ENCODE measurements at regions not wholly inside any gene's neighbourhood (a gene's known extent, or its start where the extent isn't known, plus 50 kb on each side); places are given as distances from the start of the nearest gene placed in this dataset.

DNA sequence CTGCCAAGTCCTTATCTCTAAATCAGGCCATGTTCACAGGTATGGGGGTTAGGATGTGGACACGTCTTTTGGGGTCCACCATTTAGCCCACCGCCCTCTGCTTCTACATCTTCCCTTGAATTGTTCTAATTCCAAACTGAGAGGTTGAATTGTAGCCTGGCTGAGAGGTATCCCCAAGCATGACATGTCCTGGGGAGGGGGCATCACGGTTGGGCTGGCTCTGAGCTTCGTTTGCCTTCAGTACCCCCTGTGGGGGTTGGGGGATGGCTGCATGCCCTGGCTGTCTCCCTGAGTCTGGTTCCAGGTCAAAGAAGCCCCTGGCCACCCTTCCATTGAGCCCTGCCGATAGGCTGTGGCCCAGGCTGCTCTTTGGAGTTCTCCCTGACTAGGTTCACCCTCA, 204.6 kb downstream of the GLRX3 start:
- no peaks in the 10 kb centered on the region for H3K27me3 ChIP-seq (ENCODE audit: insufficient read depth, poor library complexity, severe bottlenecking)
- TF ChIP-seq POLR2AphosphoS5 (IDR thresholded peaks at IDR 0.05; ENCODE audit: low read depth) (no peak), SPI1 (IDR thresholded peaks at IDR 0.05; ENCODE audit: borderline replicate concordance, low read depth) (no peak), GABPA (IDR thresholded peaks at IDR 0.05; ENCODE audit: low read depth) (no peak)
- TF ChIP-seq, protein P1, sequence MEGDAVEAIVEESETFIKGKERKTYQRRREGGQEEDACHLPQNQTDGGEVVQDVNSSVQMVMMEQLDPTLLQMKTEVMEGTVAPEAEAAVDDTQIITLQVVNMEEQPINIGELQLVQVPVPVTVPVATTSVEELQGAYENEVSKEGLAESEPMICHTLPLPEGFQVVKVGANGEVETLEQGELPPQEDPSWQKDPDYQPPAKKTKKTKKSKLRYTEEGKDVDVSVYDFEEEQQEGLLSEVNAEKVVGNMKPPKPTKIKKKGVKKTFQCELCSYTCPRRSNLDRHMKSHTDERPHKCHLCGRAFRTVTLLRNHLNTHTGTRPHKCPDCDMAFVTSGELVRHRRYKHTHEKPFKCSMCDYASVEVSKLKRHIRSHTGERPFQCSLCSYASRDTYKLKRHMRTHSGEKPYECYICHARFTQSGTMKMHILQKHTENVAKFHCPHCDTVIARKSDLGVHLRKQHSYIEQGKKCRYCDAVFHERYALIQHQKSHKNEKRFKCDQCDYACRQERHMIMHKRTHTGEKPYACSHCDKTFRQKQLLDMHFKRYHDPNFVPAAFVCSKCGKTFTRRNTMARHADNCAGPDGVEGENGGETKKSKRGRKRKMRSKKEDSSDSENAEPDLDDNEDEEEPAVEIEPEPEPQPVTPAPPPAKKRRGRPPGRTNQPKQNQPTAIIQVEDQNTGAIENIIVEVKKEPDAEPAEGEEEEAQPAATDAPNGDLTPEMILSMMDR (IDR thresholded peaks at IDR 0.05; ENCODE audit: insufficient read depth, low read length), result no peak
- TF ChIP-seq, protein P2, sequence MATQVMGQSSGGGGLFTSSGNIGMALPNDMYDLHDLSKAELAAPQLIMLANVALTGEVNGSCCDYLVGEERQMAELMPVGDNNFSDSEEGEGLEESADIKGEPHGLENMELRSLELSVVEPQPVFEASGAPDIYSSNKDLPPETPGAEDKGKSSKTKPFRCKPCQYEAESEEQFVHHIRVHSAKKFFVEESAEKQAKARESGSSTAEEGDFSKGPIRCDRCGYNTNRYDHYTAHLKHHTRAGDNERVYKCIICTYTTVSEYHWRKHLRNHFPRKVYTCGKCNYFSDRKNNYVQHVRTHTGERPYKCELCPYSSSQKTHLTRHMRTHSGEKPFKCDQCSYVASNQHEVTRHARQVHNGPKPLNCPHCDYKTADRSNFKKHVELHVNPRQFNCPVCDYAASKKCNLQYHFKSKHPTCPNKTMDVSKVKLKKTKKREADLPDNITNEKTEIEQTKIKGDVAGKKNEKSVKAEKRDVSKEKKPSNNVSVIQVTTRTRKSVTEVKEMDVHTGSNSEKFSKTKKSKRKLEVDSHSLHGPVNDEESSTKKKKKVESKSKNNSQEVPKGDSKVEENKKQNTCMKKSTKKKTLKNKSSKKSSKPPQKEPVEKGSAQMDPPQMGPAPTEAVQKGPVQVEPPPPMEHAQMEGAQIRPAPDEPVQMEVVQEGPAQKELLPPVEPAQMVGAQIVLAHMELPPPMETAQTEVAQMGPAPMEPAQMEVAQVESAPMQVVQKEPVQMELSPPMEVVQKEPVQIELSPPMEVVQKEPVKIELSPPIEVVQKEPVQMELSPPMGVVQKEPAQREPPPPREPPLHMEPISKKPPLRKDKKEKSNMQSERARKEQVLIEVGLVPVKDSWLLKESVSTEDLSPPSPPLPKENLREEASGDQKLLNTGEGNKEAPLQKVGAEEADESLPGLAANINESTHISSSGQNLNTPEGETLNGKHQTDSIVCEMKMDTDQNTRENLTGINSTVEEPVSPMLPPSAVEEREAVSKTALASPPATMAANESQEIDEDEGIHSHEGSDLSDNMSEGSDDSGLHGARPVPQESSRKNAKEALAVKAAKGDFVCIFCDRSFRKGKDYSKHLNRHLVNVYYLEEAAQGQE (IDR thresholded peaks at IDR 0.05; ENCODE audit: insufficient replicate concordance, low read depth), result no peak
- no peak for DNase-seq (ENCODE audit: low read depth in 1 of 2, low spot score in 1 of 2)

DNA sequence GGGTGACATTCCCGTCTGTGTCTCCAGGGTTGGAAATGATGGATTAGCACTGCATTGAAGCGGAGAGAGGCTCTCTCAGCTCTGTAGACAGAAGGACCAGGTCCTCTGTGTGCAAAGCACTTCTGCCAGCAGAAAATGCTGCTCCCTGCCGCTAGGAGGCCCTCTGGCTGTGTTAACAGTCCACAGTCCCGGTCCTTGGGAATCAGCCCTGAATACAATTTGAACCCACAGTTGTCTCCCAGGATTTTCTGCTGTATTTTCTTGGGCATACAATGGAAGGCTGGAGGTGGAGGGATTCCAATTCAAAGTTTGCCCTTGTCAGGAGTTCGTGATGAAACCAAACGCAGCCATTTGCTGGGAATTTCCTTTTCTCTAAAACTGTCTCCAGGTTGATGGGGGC, 205.2 kb downstream of the GLRX3 start:
- no peak overlapping the region for H3K4me3 ChIP-seq (replicated peaks; ENCODE audit: insufficient read depth, low read length)
- no peak for DNase-seq (ENCODE audit: low read depth in 1 of 2, low spot score in 1 of 2)
- no peak overlapping the region for H3K27ac ChIP-seq (replicated peaks)
- TF ChIP-seq SPI1 (IDR thresholded peaks at IDR 0.05; ENCODE audit: borderline replicate concordance, low read depth), result no peak
- TF ChIP-seq, protein P1 (IDR thresholded peaks at IDR 0.05; ENCODE audit: insufficient read depth, low read length), result peak; percentile 60
- H3K27me3 ChIP-seq (ENCODE audit: insufficient read depth, poor library complexity, severe bottlenecking), result no peaks in the 10 kb centered on the region

More for the DNA sequence above, 204.6 kb downstream of the GLRX3 start:
- H3K4me3 ChIP-seq (replicated peaks; ENCODE audit: insufficient read depth, low read length), result no peak overlapping the region
- H3K27ac ChIP-seq (replicated peaks), result no peak overlapping the region

DNA sequence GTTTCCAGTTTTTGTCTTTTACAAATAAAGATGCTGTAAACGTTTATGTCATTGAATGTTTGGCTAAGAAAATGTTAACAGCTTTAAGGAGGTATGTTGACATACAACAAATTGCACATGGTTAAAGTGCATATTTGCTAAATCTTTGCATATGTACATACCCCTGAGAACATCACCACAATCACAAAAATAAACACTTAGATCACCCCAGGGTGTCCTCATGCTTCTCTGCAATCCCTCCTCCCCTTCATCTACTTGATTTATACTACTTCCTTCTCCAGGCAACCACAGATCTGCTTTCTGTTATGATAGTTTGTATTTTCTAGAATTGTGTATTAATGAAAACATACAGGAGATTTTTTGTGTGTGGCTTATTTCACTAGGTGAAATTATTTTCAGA, 209.5 kb downstream of the GLRX3 start:
- H3K27me3 ChIP-seq (ENCODE audit: insufficient read depth, poor library complexity, severe bottlenecking), result no peaks in the 10 kb centered on the region
- TF ChIP-seq, protein P2 (IDR thresholded peaks at IDR 0.05; ENCODE audit: insufficient replicate concordance, low read depth), result no peak
- TF ChIP-seq POLR2AphosphoS5 (IDR thresholded peaks at IDR 0.05; ENCODE audit: low read depth) (no peak), GABPA (IDR thresholded peaks at IDR 0.05; ENCODE audit: low read depth) (no peak), SPI1 (IDR thresholded peaks at IDR 0.05; ENCODE audit: borderline replicate concordance, low read depth) (no peak)
- TF ChIP-seq, protein P1 (IDR thresholded peaks at IDR 0.05; ENCODE audit: insufficient read depth, low read length), result no peak
- no peak for DNase-seq (ENCODE audit: low read depth in 1 of 2, low spot score in 1 of 2)
- H3K27ac ChIP-seq (replicated peaks), result no peak overlapping the region
- H3K4me3 ChIP-seq (replicated peaks; ENCODE audit: insufficient read depth, low read length), result no peak overlapping the region

DNA sequence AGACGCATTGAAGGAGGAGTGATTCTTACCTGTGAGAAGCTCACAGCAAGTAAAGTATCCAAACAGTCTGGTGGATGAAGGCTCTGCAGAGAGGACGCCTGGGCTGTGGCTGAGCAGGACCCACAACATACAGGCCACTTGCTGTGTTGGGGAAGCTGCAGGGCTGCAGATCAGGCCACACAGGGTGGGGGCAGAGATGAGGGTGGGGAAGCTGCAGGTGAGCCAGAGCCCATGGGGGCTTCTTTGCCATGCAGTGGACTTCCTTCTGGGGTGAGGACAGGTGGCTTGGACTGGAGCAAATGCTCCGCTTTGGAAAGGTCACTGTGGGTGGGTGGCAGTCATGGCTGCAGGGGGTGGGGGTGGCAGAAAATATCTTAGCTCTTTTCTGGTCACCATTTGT, 214.8 kb downstream of the GLRX3 start:
- DNase-seq (ENCODE audit: low read depth in 1 of 2, low spot score in 1 of 2), result no peak
- Histone ChIP-seq H3K4me3 (replicated peaks; ENCODE audit: insufficient read depth, low read length) (no peak overlapping the region), H3K27me3 (ENCODE audit: insufficient read depth, poor library complexity, severe bottlenecking) (no peaks in the 10 kb centered on the region), H3K27ac (replicated peaks) (no peak overlapping the region)
- TF ChIP-seq SPI1 (IDR thresholded peaks at IDR 0.05; ENCODE audit: borderline replicate concordance, low read depth) (no peak), GABPA (IDR thresholded peaks at IDR 0.05; ENCODE audit: low read depth) (no peak)
- TF ChIP-seq, protein P1 (IDR thresholded peaks at IDR 0.05; ENCODE audit: insufficient read depth, low read length), result no peak
